Heart right ventricle (tissue), 16 donors: ENCODE measurements at regions not wholly inside any gene's neighbourhood (a gene's known extent, or its start where the extent isn't known, plus 50 kb on each side); places are given as distances from the start of the nearest gene placed in this dataset.

Source experiments
- ATAC-seq, 8 donors: fragments of 200-7000 bp; cut with Tn5 transposase; one replicate each; pipeline ENCODE4 v1.9.1; 2020; ENCODE audit warnings: mild to moderate bottlenecking in 8 of 8, moderate library complexity in 8 of 8, moderate number of reproducible peaks in 1 of 8
- DNase-seq, 2 donors: peaks; one replicate each; pipeline ENCODE4 v3.0.0-alpha.2; 2020
- H3K27ac ChIP-seq, 10 donors: fragments of 200-600 bp; sonication (generic) in 2 of 10; one replicate each; pipeline versions ENCODE4 v1.5.0 to v1.8.0; 2020 to 2022; ENCODE audit warnings: mild to moderate bottlenecking in 3 of 10
- H3K27me3 ChIP-seq, 7 donors: fragments of 200-600 bp; one replicate each; pipeline ENCODE4 v1.8.0; 2021 to 2022; ENCODE audit warnings: mild to moderate bottlenecking in 2 of 7
- H3K36me3 ChIP-seq, 9 donors: fragments of 200-600 bp; sonication (generic) in 1 of 9; one replicate each; pipeline versions ENCODE4 v1.5.0 to v1.8.0; 2020 to 2022; ENCODE audit warnings: mild to moderate bottlenecking in 2 of 9
- H3K4me1 ChIP-seq, 9 donors: fragments of 200-600 bp; sonication (generic) in 1 of 9; one replicate each; pipeline versions ENCODE4 v1.5.0 to v1.8.0; 2020 to 2022; ENCODE audit warnings: mild to moderate bottlenecking in 4 of 9
- H3K4me3 ChIP-seq, 10 donors: fragments of 200-600 bp; sonication (generic) in 2 of 10; one replicate each; pipeline versions ENCODE4 v1.5.0 to v1.8.0; 2020 to 2022; ENCODE audit warnings: mild to moderate bottlenecking in 7 of 10, moderate library complexity in 2 of 10
- H3K9me3 ChIP-seq, 11 donors: fragments of 200-600 bp in 10 of 11; sonication (generic) in 2 of 11; one replicate each; pipeline versions ENCODE4 v1.5.0 to v1.8.0; 2013 to 2022; ENCODE audit warnings: mild to moderate bottlenecking in 2 of 11, control low read depth in 1 of 11, moderate library complexity in 1 of 11
- CTCF ChIP-seq, 9 donors: fragments of 200-600 bp; sonication (generic) in 2 of 9; IDR thresholded peaks; one replicate each; pipeline versions ENCODE4 v1.5.0 to v1.8.0; 2021 to 2022; ENCODE audit warnings: antibody characterized with exemption in 9 of 9, mild to moderate bottlenecking in 5 of 9, moderate library complexity in 1 of 9
- WGBS, 2 donors: extraction: QIAGEN DNeasy Blood & Tissue Kit; methylation state at CpG; one replicate each; pipeline ENCODE4 v1.1.7; 2013; ENCODE audit warnings: inconsistent platforms in 1 of 2; 5-methylcytosine and 5-hydroxymethylcytosine counted together
- intact Hi-C, 10 donors: fragments of 100-400 bp; cut with DNase I; formaldehyde crosslinking; loops; one replicate each; pipeline versions ENCODE4 v1.11.1 to v1.14.2; 2022
- donor health status: Arrhythmogenic right ventricular cardiomyopathy.
- donor health status: ischemic (EF 13 %, LVEDD 7.1; RV severe dilation, severe dysfunction).
- donor health status: healthy with polysubstance abuse.
- donor health status: DM: no; HTN: yes; CAD: no.
- donor health status: DM: no; HTN: no; CAD: no.
- donor health status: ischemic (EF 25% LVEDD 6.9; RV normal size, moderate dysfunction).
- donor health status: ischemic (EF 25% LVEDD 5.7; RV mildly dilated, moderate dysfunction).
- donor health status: healthy.
- donor health status: DM: yes; HTN: yes; CAD: no.
- donor health status: Ischemic cardiomyopathy.
- donor health status: ischemic (EF 35%, LVEDD 5.7; RV mildly dilated, moderate dysfunction).
- donor health status: nonischemic (EF 11% LVEDD 7.7; RV severe dilation, severe dysfunction).
- donor health status: DM: yes; HTN: yes; CAD: no.
- donor health status: PGD.
- donor health status: ischemic (EF 29% LVEDD 5.4; RV normal size, mild dysfunction).
- donor health status: nonischemic (EF 23%, LVEDD 6.1; RV moderate dilation, normal function).

DNA sequence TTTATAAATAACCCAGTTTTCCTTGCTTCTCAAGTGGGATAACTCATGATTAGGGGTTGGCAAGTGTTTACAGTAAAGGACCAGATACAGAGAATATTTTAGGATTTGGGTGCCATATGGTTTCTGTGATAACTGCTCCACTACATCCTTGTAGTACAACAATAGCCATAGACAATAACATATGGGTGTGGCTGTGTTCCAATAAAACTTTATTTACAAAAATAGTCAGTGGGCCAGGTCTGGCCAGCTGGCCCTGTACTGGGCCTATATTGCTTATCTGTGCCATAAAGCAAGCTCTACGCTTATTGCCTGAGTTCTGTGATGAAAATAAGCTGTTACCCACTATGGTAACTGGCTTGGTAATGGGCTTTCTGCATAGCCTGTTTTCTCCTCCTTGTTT, 386.5 kb upstream of the RBFOX1 start:
- intact Hi-C loops = no loop called here
- no peak for TF ChIP-seq CTCF (IDR thresholded peaks at IDR 0.05)
- Histone ChIP-seq H3K27ac (no peak overlapping the region), H3K4me1 (no peaks in the 10 kb centered on the region), H3K4me3 (no peak overlapping the region), H3K27me3 (no peaks in the 10 kb centered on the region), H3K36me3 (no peaks in the 10 kb centered on the region), H3K9me3 (peaks cover 0 to 17% (median 0%) of the 10 kb centered on the region in 11 donors)
- 62 to 88% methylated on average over 1 of the region's 1 CpG for WGBS, 2 donors
- DNase-seq (no peak), ATAC-seq (no peak)

DNA sequence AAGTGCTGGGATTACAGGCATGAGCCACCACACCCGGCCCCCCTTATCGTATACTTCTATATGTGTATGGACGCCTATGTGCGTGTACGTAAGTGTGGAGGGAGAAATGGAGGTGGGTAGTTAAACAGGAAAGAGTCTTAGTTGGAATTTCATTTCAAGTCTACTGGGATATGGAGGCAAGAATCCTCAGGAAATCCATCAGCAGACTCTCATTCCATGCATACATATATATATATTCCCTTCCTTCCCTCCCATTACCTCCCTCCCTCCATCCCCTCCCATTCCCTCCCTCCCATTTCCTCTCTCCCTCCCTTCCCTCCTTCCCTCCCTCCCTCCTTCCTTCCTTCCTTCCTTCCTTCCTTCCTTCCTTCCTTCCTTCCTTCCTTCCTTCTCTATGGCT, 391.7 kb upstream of the RBFOX1 start:
- TF ChIP-seq CTCF (IDR thresholded peaks at IDR 0.05) = no peak
- no peaks in the 10 kb centered on the region for H3K4me1 ChIP-seq
- H3K4me3 ChIP-seq = no peak overlapping the region
- 90 to 95% methylated on average over 5 of the region's 5 CpGs for WGBS, 2 donors
- H3K27ac ChIP-seq = no peak overlapping the region
- no peaks in the 10 kb centered on the region for H3K27me3 ChIP-seq
- no peak for DNase-seq
- no peak for ATAC-seq
- intact Hi-C loops = no loop called here
- H3K9me3 ChIP-seq = peaks cover 0 to 17% (median 0%) of the 10 kb centered on the region in 11 donors
- no peaks in the 10 kb centered on the region for H3K36me3 ChIP-seq

GRCh38 chr16:6937641-6938040, 395.0 kb upstream of the RBFOX1 start:
- intact Hi-C loops = no loop called here
- whole genome bisulfite sequencing, 2 donors = 65 to 66% methylated on average over 5 of the region's 5 CpGs
- Histone ChIP-seq H3K36me3 (no peaks in the 10 kb centered on the region), H3K4me3 (no peak overlapping the region), H3K27ac (no peak overlapping the region), H3K27me3 (no peaks in the 10 kb centered on the region), H3K9me3 (no peaks in the 10 kb centered on the region), H3K4me1 (no peaks in the 10 kb centered on the region)
- no peak for TF ChIP-seq CTCF (IDR thresholded peaks at IDR 0.05)
- DNase-seq (no peak), ATAC-seq (no peak)

GRCh38 chr16:6932871-6933385, 399.7 kb upstream of the RBFOX1 start:
- intact Hi-C loops = no loop called here
- H3K27ac ChIP-seq = no peak overlapping the region

More at GRCh38 chr16:6932871-6933385, 399.7 kb upstream of the RBFOX1 start:
- 85 to 89% methylated on average over 5 of the region's 5 CpGs for WGBS, 2 donors
- no peak for DNase-seq
- ATAC-seq = no peak
- no peak for TF ChIP-seq CTCF (IDR thresholded peaks at IDR 0.05)
- H3K27me3 ChIP-seq = no peaks in the 10 kb centered on the region
- H3K9me3 ChIP-seq = peaks cover 0 to 10% (median 0%) of the 10 kb centered on the region in 11 donors
- no peak overlapping the region for H3K4me3 ChIP-seq
- H3K4me1 ChIP-seq = no peaks in the 10 kb centered on the region
- H3K36me3 ChIP-seq = no peaks in the 10 kb centered on the region
